GM19351 (cell line): ENCODE measurements at regions not wholly inside any gene's neighbourhood (a gene's known extent, or its start where the extent isn't known, plus 50 kb on each side); places are given as distances from the start of the nearest gene placed in this dataset.

ENCODE experiments used
- ATAC-seq: cut with Tn5 transposase; IDR thresholded peaks from one replicate; pipeline ENCODE4 v1.9.1; 2021; ENCODE audit warnings: mild to moderate bottlenecking, moderate library complexity; ENCODE audit not compliant: unreplicated experiment

- no peak for ATAC-seq
Measured at GRCh38 chr1:185646202-185646683, 87.9 kb upstream of the HMCN1 start.

DNA sequence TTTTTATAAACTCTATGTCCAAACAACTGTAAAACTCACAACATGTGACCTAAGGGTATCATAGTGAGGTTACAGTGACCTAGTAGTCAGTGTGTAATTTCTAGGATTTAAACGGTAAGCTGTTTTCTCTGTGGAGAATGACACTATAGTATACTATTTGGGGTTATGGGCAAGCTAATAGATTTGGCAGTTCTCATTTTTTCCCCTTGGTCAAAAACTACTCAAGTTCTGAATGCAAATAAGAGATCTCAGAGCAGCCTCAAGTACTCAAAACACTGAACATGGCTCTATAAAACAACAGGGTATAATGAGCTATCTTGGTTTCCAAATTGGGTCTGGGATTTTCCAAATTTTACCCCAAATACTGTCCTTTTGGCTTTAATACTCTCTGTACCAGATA is 88.5 kb upstream of the HMCN1 start:
- no peak for ATAC-seq

DNA sequence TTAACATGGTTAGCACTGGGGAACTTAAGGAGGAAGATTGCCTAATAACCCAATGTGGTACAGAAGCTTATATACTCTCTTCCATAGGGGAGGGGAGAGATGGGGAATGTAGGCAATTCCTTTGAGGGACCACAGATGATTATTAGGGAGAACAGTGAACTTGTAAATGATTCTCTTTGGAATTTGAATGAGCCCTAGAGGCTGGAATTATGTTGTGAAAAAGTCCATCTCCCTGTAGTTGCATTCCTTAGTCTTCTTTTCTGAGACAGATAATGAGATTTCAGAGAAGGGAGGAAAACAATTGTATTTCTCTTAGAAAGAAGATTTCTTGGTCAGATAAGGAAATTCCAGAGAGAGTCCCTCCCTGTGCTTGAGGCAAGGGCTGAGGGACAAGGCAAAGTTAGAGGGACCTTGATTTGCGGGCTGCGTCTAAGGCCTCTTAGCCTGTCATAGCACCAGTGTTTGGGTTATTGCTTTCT is 89.0 kb upstream of the HMCN1 start:
- no peak for ATAC-seq

GRCh38 chr1:185644531-185644930 is 89.7 kb upstream of the HMCN1 start:
- ATAC-seq = no peak

- peak; percentile 99 for ATAC-seq
Measured at GRCh38 chr1:185636848-185637247, 97.3 kb upstream of the HMCN1 start.

GRCh38 chr1:185634704-185635103 is 99.5 kb upstream of the HMCN1 start:
- ATAC-seq = no peak

DNA sequence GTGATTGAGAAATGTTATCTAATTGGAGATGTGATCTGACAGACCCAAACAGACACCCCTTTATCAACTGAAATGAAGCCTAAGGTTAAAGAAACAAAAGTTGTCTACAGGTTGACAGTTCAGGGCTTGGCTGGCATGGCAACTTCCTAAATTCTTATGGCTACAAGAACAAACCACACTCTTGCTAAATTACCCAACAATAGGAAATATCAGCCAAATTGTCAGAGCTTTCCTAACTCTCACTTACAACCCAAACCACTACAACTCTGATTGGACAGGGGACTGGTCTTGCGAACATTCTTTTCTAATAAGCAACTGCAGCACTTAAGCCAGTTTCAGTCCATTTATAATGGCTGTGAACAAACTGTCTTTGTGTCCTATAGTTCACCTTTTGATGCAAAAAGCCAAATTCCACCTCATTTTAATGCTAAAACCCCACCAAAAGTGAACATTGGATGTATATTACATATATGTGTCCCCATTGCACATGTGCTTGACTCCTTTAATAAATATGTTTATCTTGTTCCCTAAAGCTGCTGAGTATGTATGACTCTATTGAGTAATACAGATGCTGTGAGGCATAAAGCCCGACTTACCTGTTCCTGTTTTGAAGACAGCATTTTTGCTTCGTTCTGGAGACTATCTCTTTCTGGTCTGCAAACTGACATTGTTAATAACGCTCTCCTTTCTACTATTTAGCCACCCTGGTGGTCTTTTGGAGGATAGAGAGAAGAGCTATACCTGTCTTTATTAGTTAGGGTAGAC is 101.3 kb upstream of the HMCN1 start:
- ATAC-seq = no peak

DNA sequence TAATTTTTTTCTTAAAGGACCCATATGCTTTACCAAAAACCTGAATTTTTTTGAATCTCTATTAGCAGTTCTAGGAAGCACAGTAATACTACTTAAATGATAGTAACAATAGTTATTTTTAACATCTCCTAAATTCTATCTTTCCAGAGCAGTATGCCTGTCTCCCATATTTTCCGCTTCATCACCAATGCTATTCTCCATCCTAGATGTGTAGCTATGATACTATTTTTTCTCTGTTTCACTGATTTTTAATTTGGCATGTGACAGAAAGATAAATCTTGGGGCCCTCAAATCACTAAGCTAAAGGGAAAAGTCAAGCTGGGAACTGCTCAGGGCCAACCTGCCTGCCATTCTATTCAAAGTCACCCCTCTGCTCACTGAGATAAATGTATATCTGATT is 102.3 kb upstream of the HMCN1 start:
- ATAC-seq = no peak

GRCh38 chr1:185627761-185628501 is 106.3 kb upstream of the HMCN1 start:
- ATAC-seq = no peak

DNA sequence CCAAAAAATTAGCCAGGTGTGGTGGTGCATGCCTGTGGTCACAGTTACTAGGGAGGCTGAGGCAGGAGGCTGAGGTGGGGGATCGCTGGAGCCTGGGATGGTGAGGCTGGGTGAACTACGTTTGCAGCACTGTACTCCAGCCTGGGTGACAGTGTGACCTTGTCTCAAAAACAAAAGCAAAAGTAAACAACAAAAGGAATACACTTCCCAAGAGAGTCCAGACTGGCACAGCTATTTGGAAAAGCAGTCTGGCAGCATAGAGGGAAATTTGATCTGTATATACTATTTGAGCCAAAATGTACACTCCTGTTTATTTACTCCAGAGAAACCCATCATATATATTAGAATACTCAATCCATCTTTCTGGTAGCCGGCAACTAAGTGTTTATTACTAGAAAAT is 107.0 kb upstream of the HMCN1 start:
- ATAC-seq = no peak

- ATAC-seq = no peak
Measured at GRCh38 chr1:185626344-185626743, 107.8 kb upstream of the HMCN1 start.

- no peak for ATAC-seq
Measured at GRCh38 chr1:185610954-185611353, 123.2 kb upstream of the HMCN1 start.

GRCh38 chr1:185608177-185608576 is 126.0 kb upstream of the HMCN1 start:
- peak; percentile 72 for ATAC-seq

DNA sequence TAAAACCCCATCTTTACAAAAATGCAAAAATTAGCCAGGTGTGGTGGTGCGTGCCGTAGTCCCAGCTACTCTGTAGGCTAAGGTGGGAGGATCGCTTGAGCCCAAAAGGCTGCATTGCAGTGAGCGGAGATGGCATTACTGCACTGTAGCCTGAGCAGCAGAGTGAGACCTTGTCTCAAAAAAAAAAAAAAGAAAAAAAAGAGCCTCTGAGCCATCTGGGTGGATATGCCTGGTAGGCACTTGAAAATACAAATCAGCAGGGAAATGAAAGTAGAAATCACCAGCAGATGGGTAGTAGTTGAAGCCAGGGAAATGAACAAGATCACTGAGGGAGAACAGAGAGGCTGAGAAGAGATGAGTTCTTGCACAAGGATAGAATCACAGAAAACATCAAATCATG is 131.0 kb upstream of the HMCN1 start:
- peak; percentile 46 for ATAC-seq

DNA sequence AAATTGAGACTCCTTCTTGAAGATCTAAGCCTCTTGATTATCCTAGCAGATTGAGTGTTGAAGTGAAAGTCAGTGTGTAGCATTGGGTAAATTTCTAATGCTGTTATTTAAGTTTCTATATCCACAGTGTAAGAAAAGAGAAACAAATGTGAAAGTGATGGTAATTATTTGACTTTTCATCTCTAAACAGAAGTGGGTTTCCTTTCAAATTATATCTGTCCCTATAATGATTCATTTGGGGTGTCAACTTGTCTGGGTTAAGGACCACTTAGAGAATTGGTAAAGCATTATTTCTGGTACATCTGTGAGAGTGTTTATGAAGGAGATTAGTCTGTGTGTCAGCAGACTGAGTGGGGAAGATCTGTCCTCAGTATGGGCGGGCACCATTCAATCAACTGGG is 133.0 kb upstream of the HMCN1 start:
- ATAC-seq = peak; percentile 46

DNA sequence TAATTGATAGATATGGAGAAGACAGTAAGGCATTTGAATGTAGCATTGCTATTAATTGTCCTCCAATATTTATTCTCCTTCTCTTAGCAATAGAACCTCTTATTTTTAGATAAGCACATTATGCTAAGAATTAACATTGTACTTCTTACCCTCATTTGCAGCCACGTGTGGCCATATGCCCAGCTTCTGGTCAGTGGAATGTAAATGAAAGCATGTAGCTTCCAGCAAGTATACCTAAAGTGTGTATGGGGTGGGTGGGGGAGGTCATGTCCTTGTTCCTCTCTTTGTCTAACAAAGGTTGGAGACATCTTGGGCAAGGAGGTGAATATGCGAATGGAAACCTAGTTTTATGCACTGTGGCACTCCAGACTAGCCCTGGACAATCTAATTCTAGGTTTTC is 133.6 kb upstream of the HMCN1 start:
- ATAC-seq = no peak

GRCh38 chr1:185598332-185598731 is 135.9 kb upstream of the HMCN1 start:
- ATAC-seq = no peak

- peak; percentile 93 for ATAC-seq
Measured at GRCh38 chr1:185595835-185596667, 138.1 kb upstream of the HMCN1 start.

DNA sequence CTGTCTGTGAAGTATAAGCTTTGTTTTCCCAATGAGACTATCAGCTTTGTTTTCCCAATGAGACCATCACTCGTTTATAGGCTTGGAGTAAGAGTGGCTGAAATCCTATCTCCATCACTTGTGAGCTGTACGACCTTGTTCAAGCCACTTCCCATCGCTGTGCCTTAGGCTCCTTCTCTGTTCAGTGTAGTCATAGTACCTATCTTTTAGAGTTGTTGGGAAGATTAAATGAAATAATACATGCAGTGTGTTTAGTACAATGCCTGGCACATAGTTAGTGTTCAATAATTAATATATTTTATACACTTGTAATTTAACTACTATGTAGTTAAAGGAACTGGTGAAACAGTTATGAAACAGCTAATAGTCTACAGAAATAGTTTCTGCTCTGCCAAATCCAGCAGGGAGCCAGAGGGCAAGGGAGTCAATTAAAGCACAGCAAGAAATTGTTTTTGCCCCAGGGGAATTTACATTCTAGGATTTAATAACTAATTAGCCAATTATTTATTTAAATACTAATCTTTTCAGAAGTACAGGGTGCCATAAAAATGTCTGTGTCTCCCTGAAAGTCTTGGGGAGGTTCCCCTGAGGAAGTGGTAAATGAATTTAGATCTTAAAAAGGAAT is 139.3 kb upstream of the HMCN1 start:
- no peak for ATAC-seq

DNA sequence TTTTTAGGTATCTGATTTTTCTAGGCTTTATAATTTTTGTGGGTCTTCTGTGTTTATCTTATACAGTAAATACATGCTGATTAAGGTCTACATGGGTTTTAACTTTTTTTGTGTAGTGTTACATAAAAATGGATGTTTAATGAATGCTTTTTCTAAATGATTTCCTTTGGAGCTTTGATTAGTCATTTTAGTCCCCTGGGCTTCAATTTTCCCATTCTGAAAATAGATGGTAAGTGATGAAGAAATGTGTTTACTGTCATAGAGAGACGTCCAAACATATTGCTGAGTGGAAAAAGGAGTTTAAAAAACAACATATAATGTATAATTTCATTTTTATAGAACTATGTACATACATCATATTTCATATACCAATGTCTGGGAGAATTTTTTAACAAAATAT is 140.9 kb upstream of the HMCN1 start:
- ATAC-seq = no peak

DNA sequence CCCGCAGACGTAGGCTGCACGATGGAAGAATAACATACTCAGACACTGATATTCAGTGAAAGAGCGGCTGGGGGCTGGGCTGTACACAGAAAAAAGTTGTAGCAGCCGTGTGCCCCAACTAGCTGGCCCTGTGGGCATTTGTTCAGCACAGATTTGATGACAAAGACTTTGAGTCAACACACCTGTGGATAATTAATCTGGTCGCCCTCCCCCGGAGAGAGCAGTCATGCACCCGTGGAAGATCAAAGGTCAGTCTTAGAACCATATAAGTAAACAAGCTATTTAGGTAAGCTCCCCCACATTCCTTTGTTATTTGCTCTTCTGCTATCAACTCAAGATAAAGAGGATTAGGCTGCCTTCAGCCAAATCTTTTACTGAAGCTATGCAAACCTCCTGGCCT is 148.4 kb upstream of the HMCN1 start:
- ATAC-seq = no peak
